HCT116 (cell line): ENCODE measurements at regions not wholly inside any gene's neighbourhood (a gene's known extent, or its start where the extent isn't known, plus 50 kb on each side); places are given as distances from the start of the nearest gene placed in this dataset.

ENCODE experiments used
- ATAC-seq: fragments of 200-7000 bp; cut with Tn5 transposase; 2 replicates; pipeline ENCODE4 v1.9.1; 2020; ENCODE audit warnings: mild to moderate bottlenecking, moderate library complexity
- BruUV-seq: library from RNA; stranded (reverse); fragments of 400-500 nt; replicated peaks from 2 replicates; lab custom pipeline; 2021; lab: Mats Ljungman, UMichigan
- CTCF ChIA-PET: fragments of 300-600 bp; sonication (Branson Sonifier 250); formaldehyde crosslinking; loops from one replicate; lab custom pipeline; 2021; ENCODE audit warnings: antibody characterized with exemption; lab: Charles Lee
- POLR2A ChIA-PET: fragments of 300-600, 350-600 bp; sonication (Branson Sonifier 250); formaldehyde crosslinking; loops from one replicate; lab custom pipeline; 2021; ENCODE audit warnings: antibody characterized with exemption; lab: Charles Lee
- RAD21 ChIA-PET, 2 experiments: fragments of 300-600 bp; sonication (Branson Sonifier 250); formaldehyde crosslinking; loops; one replicate each; lab custom pipeline; 2023; ENCODE audit warnings: low total read pairs in 2 of 2; ENCODE audit not compliant: uncharacterized antibody in 2 of 2, unreplicated experiment in 2 of 2, low non-redundant PET in 1 of 2; lab: Charles Lee
- DNase-seq: peaks from one replicate; pipeline ENCODE4 v3.0.0-alpha.2; 2010; ENCODE audit warnings: low read depth, low spot score
- H2AFZ ChIP-seq: fragments of 200-600 bp; shearing (Covaris generic), sonication (generic); 2 replicates; pipeline ENCODE4 v1.6.1; 2017; ENCODE audit warnings: low read depth, mixed run types, mixed read lengths, antibody characterized with exemption, low read length; ENCODE audit not compliant: poor library complexity, severe bottlenecking
- H3K27ac ChIP-seq: 2 replicates; pipeline ENCODE4 v1.5.1; 2012; ENCODE audit warnings: low read depth, low read length
- H3K27me3 ChIP-seq: fragments of 200-600 bp; sonication (generic); 2 replicates; pipeline ENCODE4 v1.6.1; 2016; ENCODE audit warnings: mixed run types, low read length, mixed read lengths; ENCODE audit not compliant: insufficient read depth
- H3K36me3 ChIP-seq, 2 experiments: fragments of 200-500 bp in 1 of 2; fragments of 200-600 bp in 1 of 2; sonication (Bioruptor generic) in 1 of 2; sonication (generic) in 1 of 2; 2 replicates each; pipeline versions ENCODE4 v1.5.1 to v1.6.1; 2014 to 2016; ENCODE audit warnings: low read length in 2 of 2, inconsistent platforms in 1 of 2, mixed read lengths in 1 of 2, mixed run types in 1 of 2; ENCODE audit not compliant: insufficient read depth in 2 of 2, control insufficient read depth in 1 of 2
- H3K4me1 ChIP-seq, 2 experiments: fragments of 200-600 bp in 1 of 2; sonication (generic) in 1 of 2; 2 replicates each; pipeline versions ENCODE4 v1.5.1 to v1.6.1; 2012 to 2017; ENCODE audit warnings: low read length in 2 of 2, inconsistent platforms in 1 of 2, mild to moderate bottlenecking in 1 of 2, mixed read lengths in 1 of 2, mixed run types in 1 of 2, moderate library complexity in 1 of 2; ENCODE audit not compliant: insufficient read depth in 2 of 2, control insufficient read depth in 1 of 2
- H3K4me2 ChIP-seq: fragments of 200-600 bp; sonication (generic); 2 replicates; pipeline ENCODE4 v1.6.1; 2017; ENCODE audit warnings: mixed run types, low read length, mixed read lengths
- H3K4me3 ChIP-seq, 2 experiments: fragments of 200-600 bp in 1 of 2; sonication (generic) in 1 of 2; replicated peaks in 1 of 2; 2 replicates each; pipeline ENCODE4 v1.5.1; 2011 to 2016; ENCODE audit warnings: low read length in 2 of 2, control low read depth in 1 of 2, low read depth in 1 of 2, mild to moderate bottlenecking in 1 of 2, mixed read lengths in 1 of 2, mixed run types in 1 of 2
- H3K79me2 ChIP-seq: fragments of 200-600 bp; sonication (generic); 2 replicates; pipeline ENCODE4 v1.6.1; 2017; ENCODE audit warnings: mild to moderate bottlenecking, mixed run types, low read length, moderate library complexity, mixed read lengths; ENCODE audit not compliant: insufficient read depth
- H3K9ac ChIP-seq: fragments of 200-600 bp; sonication (generic); 2 replicates; pipeline ENCODE4 v1.6.1; 2016; ENCODE audit warnings: low read length, mixed read lengths
- H3K9me2 ChIP-seq: fragments of 200-600 bp; sonication (generic), shearing (Covaris generic); 2 replicates; pipeline ENCODE4 v1.6.1; 2017; ENCODE audit warnings: mixed run types, mild to moderate bottlenecking, moderate library complexity; ENCODE audit not compliant: insufficient read depth
- H3K9me3 ChIP-seq, 2 experiments: fragments of 200-500 bp in 1 of 2; fragments of 200-600 bp in 1 of 2; sonication (Bioruptor generic) in 1 of 2; sonication (generic) in 1 of 2; 2 replicates each; pipeline ENCODE4 v1.6.1; 2014 to 2017; ENCODE audit warnings: low read length in 2 of 2, mixed read lengths in 2 of 2, inconsistent platforms in 1 of 2, low read depth in 1 of 2, mild to moderate bottlenecking in 1 of 2, mixed run types in 1 of 2, moderate library complexity in 1 of 2; ENCODE audit not compliant: control insufficient read depth in 1 of 2, insufficient read depth in 1 of 2
- H4K20me1 ChIP-seq: fragments of 200-600 bp; sonication (generic), shearing (Covaris generic); 2 replicates; pipeline ENCODE4 v1.6.1; 2017; ENCODE audit warnings: mixed run types, mild to moderate bottlenecking, moderate library complexity; ENCODE audit not compliant: insufficient read depth
- ATF3 ChIP-seq: IDR thresholded peaks from 2 replicates; pipeline ENCODE4 v1.6.1; 2012
- CBX3 ChIP-seq: IDR thresholded peaks from 2 replicates; pipeline ENCODE4 v1.6.1; 2012; ENCODE audit warnings: low read depth
- ELF1 ChIP-seq: IDR thresholded peaks from 2 replicates; pipeline ENCODE4 v1.6.1; 2012; ENCODE audit warnings: low read depth, borderline replicate concordance
- EZH2 ChIP-seq: fragments of 200-600 bp; sonication (generic); IDR thresholded peaks from 2 replicates; pipeline ENCODE4 v1.6.1; 2017; ENCODE audit warnings: antibody characterized with exemption, mixed run types
- EZH2phosphoT487 ChIP-seq: fragments of 200-600 bp; IDR thresholded peaks from 2 replicates; pipeline ENCODE4 v1.6.1; 2018; ENCODE audit warnings: antibody characterized with exemption, borderline replicate concordance
- JUND ChIP-seq: IDR thresholded peaks from 2 replicates; pipeline ENCODE4 v1.6.1; 2012
- MAX ChIP-seq: IDR thresholded peaks from 2 replicates; pipeline ENCODE4 v1.6.1; 2012
- POLR2AphosphoS5 ChIP-seq: IDR thresholded peaks from 2 replicates; pipeline ENCODE4 v1.6.1; 2011; ENCODE audit warnings: mild to moderate bottlenecking, low read depth, low read length, moderate library complexity
- SIN3A ChIP-seq: IDR thresholded peaks from 2 replicates; pipeline ENCODE4 v1.6.1; 2012; ENCODE audit warnings: low read depth
- SRF ChIP-seq: IDR thresholded peaks from 2 replicates; pipeline ENCODE4 v1.6.1; 2012; ENCODE audit warnings: low read depth
- ZBTB33 ChIP-seq: IDR thresholded peaks from 2 replicates; pipeline ENCODE4 v1.6.1; 2011; ENCODE audit warnings: mild to moderate bottlenecking, low read length, moderate library complexity; ENCODE audit not compliant: insufficient replicate concordance; ENCODE audit errors: extremely low read depth
- ZFX ChIP-seq: fragments of 450-650 bp; IDR thresholded peaks from 2 replicates; pipeline ENCODE4 v1.6.1; 2017
- intact Hi-C: fragments of 100-400 bp; cut with micrococcal nuclease; formaldehyde crosslinking; loops from 2 replicates; pipeline ENCODE4 v1.10.0; 2022

- H3K27me3 ChIP-seq: peaks cover 8% of the 10 kb centered on the region; the same call in 1 of the 2 replicates
- TF ChIP-seq JUND (no peak), ATF3 (no peak), EZH2phosphoT487 (no peak), MAX (no peak), ZFX (no peak), POLR2AphosphoS5 (no peak), SRF (no peak), ZBTB33 (no peak), ELF1 (no peak), SIN3A (no peak), EZH2 (no peak), CBX3 (no peak)
- TF ChIP-seq, all 23 proteins: peak for 0
- H3K36me3 ChIP-seq: no peaks in the 10 kb centered on the region
- H2AFZ ChIP-seq: no peak overlapping the region
- POLR2A ChIA-PET: no interaction called here
- ATAC-seq (no peak), DNase-seq (no peak)
- no TSS peak for BruUV-seq
- no peak overlapping the region for H3K27ac ChIP-seq
- no peak overlapping the region for H3K4me2 ChIP-seq
- no peaks in the 10 kb centered on the region for H3K79me2 ChIP-seq
- RAD21 ChIA-PET: no interaction called here
- CTCF ChIA-PET: no interaction called here
- H3K9ac ChIP-seq: no peak overlapping the region
- H3K9me3 ChIP-seq: no peaks in the 10 kb centered on the region
- no peaks in the 10 kb centered on the region for H4K20me1 ChIP-seq
- intact Hi-C loops: no loop called here
- no peak overlapping the region for H3K4me3 ChIP-seq
- no peaks in the 10 kb centered on the region for H3K9me2 ChIP-seq
- H3K4me1 ChIP-seq: no peaks in the 10 kb centered on the region
Measured at GRCh38 chr5:60205071-60205470, 311.5 kb upstream of the PDE4D start.
